ENCODE measurements at regions not wholly inside any gene's neighbourhood (a gene's known extent, or its start where the extent isn't known, plus 50 kb on each side); places are given as distances from the start of the nearest gene placed in this dataset.

DNA sequence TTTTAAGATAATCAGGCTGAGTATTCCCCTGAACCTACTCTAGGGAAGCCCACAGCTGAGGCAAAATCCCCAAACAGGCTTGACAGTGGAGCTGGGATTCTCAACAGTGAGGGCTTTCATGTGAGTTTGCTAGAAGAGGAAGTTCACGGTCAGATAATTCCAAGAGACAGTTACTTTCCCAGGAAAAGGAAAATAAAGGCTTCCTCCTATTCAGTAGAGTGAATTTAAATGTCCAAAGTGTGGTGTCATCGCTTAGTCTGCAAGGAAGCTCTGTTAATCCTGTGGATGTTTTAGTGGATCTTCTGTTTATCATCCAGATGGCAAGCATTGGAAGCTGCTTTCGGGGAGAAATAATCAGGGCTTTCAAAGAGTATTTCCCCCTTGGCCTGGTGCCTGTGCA lies 119.8 kb downstream of the RPIA start:
- H3K4me1 ChIP-seq (ENCODE audit: control insufficient read depth, low read length) = peaks cover 12% of the 10 kb centered on the region
- H3K4me2 ChIP-seq (ENCODE audit: low read length) = no peak overlapping the region
- H3K4me3 ChIP-seq (ENCODE audit: low read length) = no peak overlapping the region
- H3F3A ChIP-seq (ENCODE audit: control insufficient read depth, insufficient read depth) = no peaks in the 10 kb centered on the region
- no peak overlapping the region for H3K27ac ChIP-seq (ENCODE audit: low read depth, low read length)
- H4K20me1 ChIP-seq (ENCODE audit: control insufficient read depth, insufficient read depth, low read depth, low read length) = no peaks in the 10 kb centered on the region
- TF ChIP-seq, protein P1, sequence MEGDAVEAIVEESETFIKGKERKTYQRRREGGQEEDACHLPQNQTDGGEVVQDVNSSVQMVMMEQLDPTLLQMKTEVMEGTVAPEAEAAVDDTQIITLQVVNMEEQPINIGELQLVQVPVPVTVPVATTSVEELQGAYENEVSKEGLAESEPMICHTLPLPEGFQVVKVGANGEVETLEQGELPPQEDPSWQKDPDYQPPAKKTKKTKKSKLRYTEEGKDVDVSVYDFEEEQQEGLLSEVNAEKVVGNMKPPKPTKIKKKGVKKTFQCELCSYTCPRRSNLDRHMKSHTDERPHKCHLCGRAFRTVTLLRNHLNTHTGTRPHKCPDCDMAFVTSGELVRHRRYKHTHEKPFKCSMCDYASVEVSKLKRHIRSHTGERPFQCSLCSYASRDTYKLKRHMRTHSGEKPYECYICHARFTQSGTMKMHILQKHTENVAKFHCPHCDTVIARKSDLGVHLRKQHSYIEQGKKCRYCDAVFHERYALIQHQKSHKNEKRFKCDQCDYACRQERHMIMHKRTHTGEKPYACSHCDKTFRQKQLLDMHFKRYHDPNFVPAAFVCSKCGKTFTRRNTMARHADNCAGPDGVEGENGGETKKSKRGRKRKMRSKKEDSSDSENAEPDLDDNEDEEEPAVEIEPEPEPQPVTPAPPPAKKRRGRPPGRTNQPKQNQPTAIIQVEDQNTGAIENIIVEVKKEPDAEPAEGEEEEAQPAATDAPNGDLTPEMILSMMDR (IDR thresholded peaks at IDR 0.05; ENCODE audit: low read depth, low read length, poor library complexity, severe bottlenecking) = no peak
- no peak for TF ChIP-seq EZH2phosphoT487 (IDR thresholded peaks at IDR 0.05; ENCODE audit: borderline replicate concordance, low read length)
- H3K9me2 ChIP-seq (replicated peaks; ENCODE audit: control insufficient read depth, low read length) = no peaks in the 10 kb centered on the region
- peaks cover 42% of the 10 kb centered on the region for H3K36me3 ChIP-seq (ENCODE audit: control insufficient read depth, low read length)
- H3K27me3 ChIP-seq (ENCODE audit: control insufficient read depth, low read length) = no peaks in the 10 kb centered on the region
- peaks cover 13% of the 10 kb centered on the region for H3K9me3 ChIP-seq (ENCODE audit: control insufficient read depth, insufficient read depth, low read length)
- no peaks in the 10 kb centered on the region for H3K79me2 ChIP-seq (ENCODE audit: control insufficient read depth, low read length)

DNA sequence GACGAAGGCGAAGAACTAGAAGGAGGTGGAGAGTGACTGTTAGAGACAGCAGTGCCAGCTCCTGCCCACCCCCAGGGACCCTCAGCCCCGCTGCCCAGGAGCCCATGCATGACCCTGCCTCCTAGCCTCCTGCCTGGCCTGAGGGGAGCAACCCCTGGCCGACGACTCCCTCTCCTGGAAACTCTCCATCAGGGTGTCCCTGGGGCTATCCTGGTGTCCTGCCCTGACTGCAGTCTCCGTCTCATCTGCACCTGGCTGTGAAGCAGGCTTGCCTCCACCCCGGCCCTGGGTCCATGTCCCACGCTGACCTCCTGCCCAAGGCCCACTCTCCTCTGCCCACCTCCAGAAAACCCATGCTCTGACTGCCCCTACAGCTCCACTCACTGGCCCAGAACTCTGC lies 120.2 kb downstream of the RPIA start:
- TF ChIP-seq EZH2phosphoT487 (IDR thresholded peaks at IDR 0.05; ENCODE audit: borderline replicate concordance, low read length) = no peak
- TF ChIP-seq, protein P1 (IDR thresholded peaks at IDR 0.05; ENCODE audit: low read depth, low read length, poor library complexity, severe bottlenecking) = no peak
- H3K4me3 ChIP-seq (ENCODE audit: low read length) = no peak overlapping the region
- no peaks in the 10 kb centered on the region for H3K79me2 ChIP-seq (ENCODE audit: control insufficient read depth, low read length)
- H3K4me1 ChIP-seq (ENCODE audit: control insufficient read depth, low read length) = peaks cover 12% of the 10 kb centered on the region
- no peaks in the 10 kb centered on the region for H3K9me2 ChIP-seq (replicated peaks; ENCODE audit: control insufficient read depth, low read length)
- no peak overlapping the region for H3K4me2 ChIP-seq (ENCODE audit: low read length)
- no peaks in the 10 kb centered on the region for H4K20me1 ChIP-seq (ENCODE audit: control insufficient read depth, insufficient read depth, low read depth, low read length)
- H3K27me3 ChIP-seq (ENCODE audit: control insufficient read depth, low read length) = no peaks in the 10 kb centered on the region
- H3K27ac ChIP-seq (ENCODE audit: low read depth, low read length) = no peak overlapping the region
- peaks cover 46% of the 10 kb centered on the region for H3K36me3 ChIP-seq (ENCODE audit: control insufficient read depth, low read length)
- peaks cover 18% of the 10 kb centered on the region for H3K9me3 ChIP-seq (ENCODE audit: control insufficient read depth, insufficient read depth, low read length)
- no peaks in the 10 kb centered on the region for H3F3A ChIP-seq (ENCODE audit: control insufficient read depth, insufficient read depth)

DNA sequence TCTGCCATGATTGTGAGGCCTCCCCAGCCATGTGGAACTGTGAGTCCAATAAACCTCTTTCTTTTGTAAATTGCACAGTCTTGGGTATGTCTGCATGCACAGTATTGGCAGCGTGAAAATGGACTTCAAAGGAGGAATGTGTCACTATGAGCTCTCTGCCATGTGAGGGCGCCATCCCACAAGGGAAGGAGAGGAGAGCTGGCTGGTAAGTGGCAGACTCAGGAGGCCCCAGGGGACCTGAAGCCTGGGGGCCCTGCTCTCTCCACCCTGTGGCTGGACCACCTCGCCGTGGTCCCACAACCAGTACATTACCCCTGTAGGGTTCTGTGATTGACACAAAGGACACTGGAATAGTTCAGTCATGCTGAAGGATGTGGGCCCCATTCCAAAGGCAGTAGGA lies 122.1 kb downstream of the RPIA start:
- Histone ChIP-seq H3K4me1 (ENCODE audit: control insufficient read depth, low read length) (peaks cover 12% of the 10 kb centered on the region), H3K79me2 (ENCODE audit: control insufficient read depth, low read length) (no peaks in the 10 kb centered on the region), H3K4me2 (ENCODE audit: low read length) (no peak overlapping the region), H3K27me3 (ENCODE audit: control insufficient read depth, low read length) (no peaks in the 10 kb centered on the region), H3F3A (ENCODE audit: control insufficient read depth, insufficient read depth) (no peaks in the 10 kb centered on the region), H3K36me3 (ENCODE audit: control insufficient read depth, low read length) (peaks cover 64% of the 10 kb centered on the region), H3K4me3 (ENCODE audit: low read length) (no peak overlapping the region), H4K20me1 (ENCODE audit: control insufficient read depth, insufficient read depth, low read depth, low read length) (no peaks in the 10 kb centered on the region), H3K9me3 (ENCODE audit: control insufficient read depth, insufficient read depth, low read length) (peaks cover 32% of the 10 kb centered on the region), H3K9me2 (replicated peaks; ENCODE audit: control insufficient read depth, low read length) (no peaks in the 10 kb centered on the region), H3K27ac (ENCODE audit: low read depth, low read length) (no peak overlapping the region)
- no peak for TF ChIP-seq EZH2phosphoT487 (IDR thresholded peaks at IDR 0.05; ENCODE audit: borderline replicate concordance, low read length)
- TF ChIP-seq, protein P1 (IDR thresholded peaks at IDR 0.05; ENCODE audit: low read depth, low read length, poor library complexity, severe bottlenecking) = peak; percentile 57

DNA sequence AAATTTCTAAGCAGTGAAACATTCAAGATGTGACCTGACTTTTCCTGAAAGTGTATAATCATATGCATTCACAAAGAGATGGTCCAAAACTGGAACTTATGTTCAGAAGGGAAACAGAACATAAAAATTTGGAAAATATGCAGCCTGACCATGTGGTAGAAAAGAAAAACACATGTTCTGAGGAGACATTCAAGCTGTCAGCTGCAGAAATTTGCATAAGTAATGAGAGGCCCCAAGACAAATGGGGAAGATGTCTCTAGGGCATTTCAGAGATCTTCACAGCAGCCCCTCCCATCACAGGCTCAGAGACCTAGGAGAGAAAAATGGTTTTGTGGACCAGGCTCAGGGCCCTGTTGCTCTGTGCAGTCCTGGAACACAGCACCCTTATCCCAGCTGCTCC lies 123.8 kb downstream of the RPIA start:
- Histone ChIP-seq H3K27me3 (ENCODE audit: control insufficient read depth, low read length) (no peaks in the 10 kb centered on the region), H3F3A (ENCODE audit: control insufficient read depth, insufficient read depth) (no peaks in the 10 kb centered on the region)
- no peak for TF ChIP-seq EZH2phosphoT487 (IDR thresholded peaks at IDR 0.05; ENCODE audit: borderline replicate concordance, low read length)
- TF ChIP-seq, protein P1 (IDR thresholded peaks at IDR 0.05; ENCODE audit: low read depth, low read length, poor library complexity, severe bottlenecking) = no peak

More for the DNA sequence above, 123.8 kb downstream of the RPIA start:
- Histone ChIP-seq H3K9me3 (ENCODE audit: control insufficient read depth, insufficient read depth, low read length) (peaks cover 32% of the 10 kb centered on the region), H3K4me1 (ENCODE audit: control insufficient read depth, low read length) (peaks cover 9% of the 10 kb centered on the region), H4K20me1 (ENCODE audit: control insufficient read depth, insufficient read depth, low read depth, low read length) (no peaks in the 10 kb centered on the region), H3K27ac (ENCODE audit: low read depth, low read length) (no peak overlapping the region), H3K4me3 (ENCODE audit: low read length) (no peak overlapping the region), H3K9me2 (replicated peaks; ENCODE audit: control insufficient read depth, low read length) (no peaks in the 10 kb centered on the region), H3K79me2 (ENCODE audit: control insufficient read depth, low read length) (no peaks in the 10 kb centered on the region), H3K4me2 (ENCODE audit: low read length) (no peak overlapping the region), H3K36me3 (ENCODE audit: control insufficient read depth, low read length) (peaks cover 66% of the 10 kb centered on the region)

Measured in DOHH2 (cell line).